T-helper 2 cell treated with Interferon-gamma antibody and Interleukin-4, amounts not matched to agents 5 μg/mL and 100 μg/mL, for 36 hours (primary cell): ENCODE measurements at regions not wholly inside any gene's neighbourhood (a gene's known extent, or its start where the extent isn't known, plus 50 kb on each side); places are given as distances from the start of the nearest gene placed in this dataset.

Experiments used
- DNase-seq: peaks from one replicate; pipeline ENCODE4 v3.0.0; 2021; ENCODE audit warnings: low spot score
- H3K27ac Mint-ChIP-seq: one replicate; pipeline ENCODE4 v1.8.0; 2021; ENCODE audit warnings: mild to moderate bottlenecking, mixed read lengths
- H3K27me3 Mint-ChIP-seq: one replicate; pipeline ENCODE4 v1.8.0; 2021; ENCODE audit warnings: low read depth, mixed read lengths
- H3K36me3 Mint-ChIP-seq: one replicate; pipeline ENCODE4 v1.8.0; 2021; ENCODE audit warnings: low read depth, mixed read lengths
- H3K4me1 Mint-ChIP-seq: one replicate; pipeline ENCODE4 v1.8.0; 2021; ENCODE audit warnings: low read depth, mixed read lengths
- H3K4me3 Mint-ChIP-seq: one replicate; pipeline ENCODE4 v1.8.0; 2022; ENCODE audit warnings: mild to moderate bottlenecking, moderate library complexity, mixed read lengths
- H3K9me3 Mint-ChIP-seq: one replicate; pipeline ENCODE4 v1.8.0; 2021; ENCODE audit warnings: mixed read lengths

DNA sequence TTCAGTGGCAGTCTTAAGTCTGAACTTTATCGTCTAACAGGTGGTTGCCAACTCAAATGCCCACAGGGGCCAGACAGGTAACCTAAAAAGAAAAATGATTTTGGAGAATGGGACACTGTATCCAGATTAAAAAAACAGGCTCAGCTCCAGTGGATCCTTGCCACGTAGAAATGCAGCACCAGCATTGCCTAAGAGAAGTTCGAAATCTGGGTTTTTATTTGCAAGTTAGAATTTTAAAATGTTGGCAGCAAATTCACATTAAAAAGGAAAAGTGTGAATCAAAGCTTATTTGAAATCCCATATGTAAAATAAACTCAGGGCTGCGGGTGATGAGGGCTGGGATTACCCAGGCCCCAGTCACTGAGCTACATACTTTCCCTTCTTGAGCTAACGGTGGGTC is 408.5 kb upstream of the SUCLG2 start:
- Mint-ChIP-seq H3K9me3 (no peaks in the 10 kb centered on the region), H3K4me3 (no peak overlapping the region), H3K36me3 (no peaks in the 10 kb centered on the region), H3K27me3 (no peaks in the 10 kb centered on the region), H3K27ac (no peak overlapping the region), H3K4me1 (peaks cover 4% of the 10 kb centered on the region)
- DNase-seq = no peak

DNA sequence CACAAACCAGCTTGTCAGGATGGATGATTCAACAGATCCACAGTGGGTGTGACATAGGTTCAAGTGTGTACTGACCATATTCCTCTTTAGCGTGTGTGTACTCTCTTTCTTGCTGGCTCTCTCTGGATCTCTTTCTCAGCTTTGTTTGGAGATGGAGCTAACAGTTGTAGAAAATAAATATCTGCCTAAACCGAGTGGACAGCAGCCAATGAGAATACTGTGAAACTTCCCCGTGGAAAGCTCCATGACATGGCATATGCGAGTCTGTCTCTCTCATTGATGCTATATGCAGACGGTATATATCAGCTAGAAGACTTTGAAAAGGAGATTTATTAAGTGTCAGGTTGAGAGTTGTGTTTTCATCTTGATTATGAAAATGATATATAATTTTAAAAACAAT is 406.5 kb upstream of the SUCLG2 start:
- Mint-ChIP-seq H3K9me3 (no peaks in the 10 kb centered on the region), H3K27ac (no peak overlapping the region), H3K27me3 (no peaks in the 10 kb centered on the region), H3K36me3 (no peaks in the 10 kb centered on the region), H3K4me1 (peaks cover 12% of the 10 kb centered on the region), H3K4me3 (no peak overlapping the region)
- no peak for DNase-seq

DNA sequence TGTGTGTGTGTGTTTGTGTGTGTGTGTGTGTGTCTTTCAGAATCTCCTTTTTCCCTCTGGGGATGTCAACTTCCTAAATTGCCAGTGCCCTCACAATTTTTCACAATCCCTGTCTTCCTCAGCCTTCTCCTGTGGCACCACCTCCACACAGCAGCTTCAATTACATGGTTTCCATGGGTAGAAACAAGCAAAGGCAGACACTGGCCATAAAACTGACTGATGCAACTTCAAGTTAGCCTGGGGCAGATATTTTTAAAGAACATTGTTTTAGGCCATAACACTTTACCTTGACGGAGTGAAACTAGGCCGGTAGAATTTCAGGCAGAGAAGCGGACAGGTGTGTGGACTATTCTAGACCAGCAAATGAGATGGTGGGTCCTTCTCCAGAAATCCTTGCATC is 405.8 kb upstream of the SUCLG2 start:
- peaks cover 12% of the 10 kb centered on the region for H3K4me1 Mint-ChIP-seq
- no peak overlapping the region for H3K4me3 Mint-ChIP-seq
- no peak for DNase-seq
- no peaks in the 10 kb centered on the region for H3K36me3 Mint-ChIP-seq
- no peaks in the 10 kb centered on the region for H3K27me3 Mint-ChIP-seq
- H3K27ac Mint-ChIP-seq = no peak overlapping the region
- H3K9me3 Mint-ChIP-seq = no peaks in the 10 kb centered on the region

DNA sequence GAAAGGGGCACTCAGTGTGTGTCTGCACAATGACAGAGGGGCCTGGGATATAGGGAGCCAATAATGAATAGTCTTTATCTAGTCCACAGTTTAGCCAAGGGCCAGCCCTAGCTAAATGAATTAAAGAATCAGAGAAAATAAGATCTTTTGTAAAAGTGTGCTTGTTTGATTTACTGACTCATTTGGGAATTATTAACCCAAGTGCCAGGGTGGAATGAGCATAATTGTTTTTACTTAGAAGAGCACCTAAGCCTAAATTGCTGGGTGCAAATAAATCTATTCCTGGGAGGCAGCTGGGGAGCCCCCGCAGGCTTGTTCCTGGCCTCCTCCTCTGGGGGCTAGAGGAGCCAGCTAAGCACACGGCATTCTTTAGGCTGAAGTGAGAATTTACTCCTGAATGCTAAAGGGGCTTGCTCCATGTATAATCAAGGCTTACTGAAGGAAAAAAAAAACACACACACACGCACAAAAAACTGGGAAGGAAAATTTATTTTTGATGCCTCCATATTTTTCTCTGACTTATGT is 405.3 kb upstream of the SUCLG2 start:
- Mint-ChIP-seq H3K36me3 (no peaks in the 10 kb centered on the region), H3K9me3 (no peaks in the 10 kb centered on the region), H3K4me1 (peaks cover 12% of the 10 kb centered on the region), H3K27ac (no peak overlapping the region), H3K27me3 (no peaks in the 10 kb centered on the region), H3K4me3 (no peak overlapping the region)
- DNase-seq = no peak

DNA sequence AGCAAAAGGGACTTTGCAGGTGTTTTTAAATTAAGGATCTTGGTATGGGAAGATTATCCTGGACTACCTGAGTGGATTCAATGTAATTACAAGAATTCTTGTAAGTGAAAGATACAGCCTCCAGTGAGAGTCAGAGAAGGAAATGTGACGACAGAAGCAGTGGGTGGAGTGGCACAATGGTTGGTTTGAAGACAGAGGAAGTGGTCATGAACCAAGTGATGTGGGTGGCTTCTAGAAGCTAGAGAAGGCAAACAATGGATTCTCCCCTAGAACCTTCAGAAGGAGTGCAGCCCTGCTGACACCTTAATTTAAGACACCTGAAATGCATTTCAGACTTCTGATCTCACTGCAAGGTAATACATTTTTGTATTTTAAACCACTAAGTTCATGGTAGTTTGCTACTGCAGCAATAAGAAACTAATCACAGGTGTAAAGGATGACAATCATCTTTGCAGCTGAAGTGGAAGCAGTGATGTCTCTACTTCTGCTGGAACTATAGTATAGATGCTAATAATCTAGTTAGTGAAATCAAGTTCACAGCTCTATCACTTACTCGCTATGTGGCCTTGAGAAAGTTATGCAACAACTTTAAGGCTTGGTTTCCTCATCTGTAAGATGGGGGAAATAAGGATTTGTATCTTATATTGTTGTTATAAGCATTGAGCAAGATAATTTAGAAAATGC is 403.4 kb upstream of the SUCLG2 start:
- Mint-ChIP-seq H3K9me3 (no peaks in the 10 kb centered on the region), H3K4me3 (peak overlapping the region; percentile 56), H3K27ac (peak overlapping the region; percentile 11), H3K27me3 (no peaks in the 10 kb centered on the region), H3K36me3 (no peaks in the 10 kb centered on the region), H3K4me1 (peaks cover 12% of the 10 kb centered on the region)
- peak; percentile 34 for DNase-seq

DNA sequence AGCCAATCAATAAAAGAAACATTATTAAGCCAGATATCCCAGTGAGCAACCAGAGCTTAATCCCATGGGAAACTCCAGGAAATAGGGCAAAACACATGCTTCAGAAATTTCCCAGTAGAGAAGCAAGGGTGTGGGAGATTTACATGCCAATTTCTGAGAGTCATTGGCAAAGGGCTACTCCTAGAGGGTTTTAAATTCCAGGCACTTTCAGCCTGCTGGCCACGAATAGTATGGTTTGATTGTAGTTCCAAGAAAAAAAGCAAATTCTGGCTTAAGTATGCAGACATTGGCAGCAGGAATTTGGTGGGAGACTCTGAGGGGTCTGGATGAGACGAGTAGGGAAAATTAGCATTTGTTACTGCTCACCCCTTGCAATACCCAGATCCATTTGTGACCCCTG is 402.1 kb upstream of the SUCLG2 start:
- H3K27ac Mint-ChIP-seq = no peak overlapping the region
- no peaks in the 10 kb centered on the region for H3K36me3 Mint-ChIP-seq
- DNase-seq = no peak

DNA sequence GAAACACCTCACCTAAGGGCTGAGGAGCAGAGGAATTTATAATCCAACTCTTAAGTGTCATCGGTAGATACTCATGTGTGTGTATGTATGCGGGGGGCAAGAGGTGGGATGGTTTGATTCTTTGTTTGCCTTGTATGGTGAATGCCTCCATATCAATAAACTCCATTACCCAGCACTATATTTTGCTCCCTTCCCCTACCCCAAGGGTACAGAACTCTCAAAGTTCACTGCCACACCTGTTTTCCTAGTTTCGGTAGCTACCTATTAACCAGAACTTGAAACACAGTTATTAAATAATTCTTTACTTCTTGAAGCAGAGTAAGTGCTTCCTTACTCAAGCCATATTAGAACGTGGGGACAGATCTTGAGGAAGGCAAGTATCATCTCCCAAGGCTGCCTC is 400.8 kb upstream of the SUCLG2 start:
- Mint-ChIP-seq H3K4me1 (peaks cover 12% of the 10 kb centered on the region), H3K27me3 (no peaks in the 10 kb centered on the region), H3K27ac (no peak overlapping the region), H3K4me3 (no peak overlapping the region), H3K9me3 (no peaks in the 10 kb centered on the region), H3K36me3 (no peaks in the 10 kb centered on the region)
- DNase-seq = no peak

More for the DNA sequence above, 402.1 kb upstream of the SUCLG2 start:
- no peak overlapping the region for H3K4me3 Mint-ChIP-seq
- H3K9me3 Mint-ChIP-seq = no peaks in the 10 kb centered on the region
- peaks cover 12% of the 10 kb centered on the region for H3K4me1 Mint-ChIP-seq
- no peaks in the 10 kb centered on the region for H3K27me3 Mint-ChIP-seq

DNA sequence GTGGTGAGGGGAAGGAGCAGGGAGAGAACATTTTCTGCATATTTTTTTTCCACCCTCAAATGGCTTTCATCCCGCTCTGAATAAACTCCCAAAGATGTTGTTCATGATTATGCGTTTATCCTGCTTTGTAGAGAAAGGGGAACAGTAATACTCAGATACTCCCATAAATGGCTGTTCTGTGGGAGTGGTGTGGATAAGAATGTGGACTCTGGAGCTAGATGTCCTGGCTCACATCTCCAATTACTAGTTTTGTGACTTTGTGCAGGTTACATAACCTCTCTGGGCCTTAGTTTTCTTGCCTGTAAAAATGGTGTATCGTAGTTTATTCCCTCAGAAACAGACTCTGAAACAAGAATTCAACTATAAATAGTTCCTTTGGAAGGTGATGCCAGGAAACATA is 395.4 kb upstream of the SUCLG2 start:
- Mint-ChIP-seq H3K27ac (no peak overlapping the region), H3K36me3 (no peaks in the 10 kb centered on the region), H3K27me3 (no peaks in the 10 kb centered on the region), H3K9me3 (no peaks in the 10 kb centered on the region), H3K4me1 (no peaks in the 10 kb centered on the region), H3K4me3 (no peak overlapping the region)
- no peak for DNase-seq

DNA sequence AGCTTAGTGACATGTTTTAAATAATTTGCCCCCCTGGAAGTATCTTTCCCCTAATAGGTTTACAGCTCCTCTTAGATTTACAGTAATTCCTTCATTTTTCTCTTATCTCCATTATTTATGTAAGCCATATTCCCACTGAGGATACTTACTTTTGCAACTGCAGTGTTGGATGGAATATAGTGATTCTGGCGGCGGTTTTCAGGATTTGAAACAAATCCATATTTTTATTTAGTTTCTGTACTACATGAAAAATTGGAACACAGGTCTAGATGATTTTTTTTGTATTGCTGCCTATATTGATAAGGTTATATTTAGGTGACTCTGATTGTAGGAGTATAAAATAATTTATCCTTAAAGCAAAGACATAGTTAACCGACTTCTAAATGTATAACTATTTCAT is 391.6 kb upstream of the SUCLG2 start:
- no peak for DNase-seq
- no peak overlapping the region for H3K27ac Mint-ChIP-seq
- H3K4me3 Mint-ChIP-seq = no peak overlapping the region
- no peaks in the 10 kb centered on the region for H3K4me1 Mint-ChIP-seq
- H3K36me3 Mint-ChIP-seq = no peaks in the 10 kb centered on the region
- no peaks in the 10 kb centered on the region for H3K9me3 Mint-ChIP-seq
- H3K27me3 Mint-ChIP-seq = no peaks in the 10 kb centered on the region

DNA sequence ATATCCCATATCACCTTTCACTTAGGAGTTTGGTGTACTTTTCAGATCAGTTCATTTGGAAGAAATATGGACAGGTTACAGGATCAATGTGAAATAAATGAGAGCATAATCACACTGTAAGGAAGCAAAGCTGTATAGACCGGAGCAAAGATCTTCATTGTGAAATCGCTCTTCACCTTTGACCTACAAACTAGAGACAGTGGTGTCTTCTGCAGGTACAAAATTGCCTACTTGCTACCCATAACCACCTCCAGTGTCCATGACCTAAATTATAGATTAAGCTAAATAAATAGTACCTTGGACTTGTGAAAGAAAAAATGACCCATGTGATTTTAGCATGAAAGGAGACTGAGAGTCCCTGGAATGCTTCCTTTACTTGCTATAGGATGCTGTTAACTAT is 379.5 kb upstream of the SUCLG2 start:
- Mint-ChIP-seq H3K4me1 (no peaks in the 10 kb centered on the region), H3K27ac (no peak overlapping the region), H3K36me3 (no peaks in the 10 kb centered on the region), H3K27me3 (no peaks in the 10 kb centered on the region), H3K9me3 (no peaks in the 10 kb centered on the region), H3K4me3 (no peak overlapping the region)
- DNase-seq = no peak

DNA sequence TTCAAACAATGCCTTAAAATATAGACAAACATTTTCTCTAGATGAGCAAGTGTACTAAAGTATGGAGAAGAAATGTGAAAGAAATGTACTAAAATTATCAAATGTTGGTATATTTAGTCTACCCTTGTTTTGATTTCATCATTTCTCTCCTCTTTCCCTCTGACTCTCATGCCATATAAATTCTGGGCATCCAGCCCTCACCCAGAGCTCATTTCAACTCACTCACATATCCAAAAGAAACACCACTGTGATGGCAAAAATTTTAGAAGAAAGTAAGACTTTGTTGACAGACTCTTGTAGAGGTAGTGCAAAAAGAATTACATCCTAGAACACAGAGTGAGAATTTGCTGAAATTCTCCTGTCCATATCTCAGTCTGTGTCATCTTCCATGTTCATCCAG is 377.8 kb upstream of the SUCLG2 start:
- Mint-ChIP-seq H3K27ac (no peak overlapping the region), H3K36me3 (no peaks in the 10 kb centered on the region), H3K9me3 (no peaks in the 10 kb centered on the region), H3K4me1 (no peaks in the 10 kb centered on the region), H3K4me3 (no peak overlapping the region), H3K27me3 (no peaks in the 10 kb centered on the region)
- no peak for DNase-seq

DNA sequence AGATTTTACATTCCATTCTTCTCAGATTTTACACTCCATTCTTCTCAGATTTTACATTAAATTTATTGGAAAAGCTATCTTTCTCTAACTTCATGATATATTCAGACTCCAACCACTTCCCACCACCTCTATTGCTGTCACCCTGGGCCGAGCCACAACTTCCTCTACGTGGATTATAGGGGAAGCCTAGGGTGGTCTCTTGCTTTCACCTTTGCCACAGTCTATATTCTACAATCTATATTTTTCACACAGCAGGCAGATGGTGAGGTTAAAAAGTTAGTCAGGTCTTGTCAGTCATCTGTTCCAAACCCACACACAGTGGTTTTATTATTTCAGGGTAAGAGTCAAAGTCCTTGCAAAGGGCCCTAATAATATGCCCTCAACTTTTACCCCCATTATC is 370.8 kb upstream of the SUCLG2 start:
- Mint-ChIP-seq H3K4me1 (no peaks in the 10 kb centered on the region), H3K36me3 (no peaks in the 10 kb centered on the region), H3K27me3 (no peaks in the 10 kb centered on the region), H3K27ac (no peak overlapping the region), H3K9me3 (no peaks in the 10 kb centered on the region), H3K4me3 (no peak overlapping the region)
- DNase-seq = no peak

DNA sequence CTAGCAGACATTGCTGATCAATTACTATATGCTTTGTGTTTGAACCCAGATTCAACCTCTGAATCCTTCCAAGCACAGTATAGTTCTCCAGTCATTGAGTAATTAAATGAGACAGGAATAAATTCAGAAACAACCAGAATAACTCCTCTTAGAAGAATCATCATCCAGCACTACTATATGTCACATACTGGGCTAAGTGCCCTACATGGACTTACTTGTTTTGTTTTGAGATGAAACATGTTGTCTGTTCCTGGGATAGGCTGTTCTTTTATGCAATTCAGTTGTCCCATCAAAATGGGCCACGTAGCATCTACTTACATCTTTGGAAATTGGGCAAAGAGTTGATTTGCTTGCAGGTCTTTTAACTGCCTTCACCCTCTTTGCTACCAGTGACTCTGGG is 365.5 kb upstream of the SUCLG2 start:
- Mint-ChIP-seq H3K9me3 (no peaks in the 10 kb centered on the region), H3K27ac (no peak overlapping the region), H3K4me1 (no peaks in the 10 kb centered on the region), H3K4me3 (no peak overlapping the region), H3K36me3 (no peaks in the 10 kb centered on the region), H3K27me3 (no peaks in the 10 kb centered on the region)
- no peak for DNase-seq

DNA sequence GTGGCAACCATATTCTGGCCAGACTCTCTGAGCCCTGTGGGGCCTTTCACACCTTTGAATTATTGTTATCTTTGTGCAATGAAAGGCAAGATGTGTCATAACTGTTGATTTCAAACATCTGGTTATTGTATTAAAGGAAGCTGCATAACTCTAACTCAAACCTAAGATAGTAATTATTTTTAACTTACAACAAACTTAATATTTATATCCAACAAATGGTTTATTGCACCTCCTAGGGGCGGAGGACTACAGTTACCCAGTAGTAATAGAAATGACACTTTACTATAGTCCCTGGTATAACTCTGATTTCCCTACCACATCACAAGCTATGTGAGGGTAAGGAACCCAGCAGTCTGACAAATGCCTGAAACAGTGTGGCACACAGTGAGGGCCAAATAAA is 363.9 kb upstream of the SUCLG2 start:
- H3K4me3 Mint-ChIP-seq = no peak overlapping the region
- no peak overlapping the region for H3K27ac Mint-ChIP-seq
- H3K9me3 Mint-ChIP-seq = no peaks in the 10 kb centered on the region
- DNase-seq = no peak
- no peaks in the 10 kb centered on the region for H3K27me3 Mint-ChIP-seq
- H3K36me3 Mint-ChIP-seq = no peaks in the 10 kb centered on the region
- no peaks in the 10 kb centered on the region for H3K4me1 Mint-ChIP-seq

DNA sequence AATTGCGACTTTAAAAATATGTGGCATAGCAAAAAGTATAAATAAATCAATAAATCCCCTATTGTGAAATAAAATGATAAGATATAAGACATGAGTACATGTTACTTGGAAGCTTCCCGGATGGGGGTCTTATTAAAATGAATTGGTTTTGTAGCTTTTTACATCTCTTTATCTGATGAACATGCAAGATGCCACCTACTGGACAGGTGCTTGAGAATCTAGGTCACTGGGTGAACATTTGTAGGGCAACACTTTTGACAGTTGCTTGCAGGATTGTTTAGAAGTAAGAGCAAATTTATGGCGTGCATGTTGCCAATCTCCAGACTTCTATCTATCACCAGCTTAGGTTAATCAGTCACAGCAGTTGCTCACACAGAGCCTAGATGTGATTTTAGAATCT is 362.7 kb upstream of the SUCLG2 start:
- Mint-ChIP-seq H3K9me3 (no peaks in the 10 kb centered on the region), H3K4me3 (no peak overlapping the region), H3K27me3 (no peaks in the 10 kb centered on the region), H3K4me1 (no peaks in the 10 kb centered on the region), H3K27ac (no peak overlapping the region), H3K36me3 (no peaks in the 10 kb centered on the region)
- DNase-seq = no peak
